ENCODE measurements at regions not wholly inside any gene's neighbourhood (a gene's known extent, or its start where the extent isn't known, plus 50 kb on each side); places are given as distances from the start of the nearest gene placed in this dataset.

GRCh38 chr10:113471241-113471996 lies 81.4 kb upstream of the HABP2 start:
- peaks cover 4% of the 10 kb centered on the region for H3K36me3 Mint-ChIP-seq (ENCODE audit: low read depth)
- WGBS, 2 experiments (ENCODE audit: insufficient coverage in 1 of 2, insufficient read length in 1 of 2) = 93 to 100% methylated on average over 2 to 6 of the region's 6 CpGs

DNA sequence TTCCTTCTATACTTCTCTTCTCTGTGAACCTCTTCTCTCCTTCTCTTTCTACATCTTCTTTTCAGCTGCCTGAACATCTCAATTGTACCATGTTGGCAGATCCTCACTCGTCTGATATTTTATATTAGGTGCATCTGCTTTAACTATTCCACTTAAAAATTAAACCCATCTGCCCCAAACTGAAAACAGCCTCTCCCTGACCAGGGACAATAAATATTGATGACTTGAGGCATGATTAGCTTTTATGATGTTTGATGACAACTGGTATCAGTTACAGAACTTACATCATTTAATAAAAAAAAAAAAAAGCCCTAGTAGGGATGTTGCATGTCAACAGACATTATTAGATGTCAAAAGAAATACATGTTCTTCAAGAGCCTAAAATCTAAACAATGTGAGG lies 79.8 kb upstream of the HABP2 start:
- no peak overlapping the region for H3K27ac Mint-ChIP-seq
- peaks cover 8% of the 10 kb centered on the region for H3K27me3 Mint-ChIP-seq (ENCODE audit: insufficient read depth)
- H3K9me3 Mint-ChIP-seq = peaks cover 25% of the 10 kb centered on the region
- TF ChIP-seq, protein P1, sequence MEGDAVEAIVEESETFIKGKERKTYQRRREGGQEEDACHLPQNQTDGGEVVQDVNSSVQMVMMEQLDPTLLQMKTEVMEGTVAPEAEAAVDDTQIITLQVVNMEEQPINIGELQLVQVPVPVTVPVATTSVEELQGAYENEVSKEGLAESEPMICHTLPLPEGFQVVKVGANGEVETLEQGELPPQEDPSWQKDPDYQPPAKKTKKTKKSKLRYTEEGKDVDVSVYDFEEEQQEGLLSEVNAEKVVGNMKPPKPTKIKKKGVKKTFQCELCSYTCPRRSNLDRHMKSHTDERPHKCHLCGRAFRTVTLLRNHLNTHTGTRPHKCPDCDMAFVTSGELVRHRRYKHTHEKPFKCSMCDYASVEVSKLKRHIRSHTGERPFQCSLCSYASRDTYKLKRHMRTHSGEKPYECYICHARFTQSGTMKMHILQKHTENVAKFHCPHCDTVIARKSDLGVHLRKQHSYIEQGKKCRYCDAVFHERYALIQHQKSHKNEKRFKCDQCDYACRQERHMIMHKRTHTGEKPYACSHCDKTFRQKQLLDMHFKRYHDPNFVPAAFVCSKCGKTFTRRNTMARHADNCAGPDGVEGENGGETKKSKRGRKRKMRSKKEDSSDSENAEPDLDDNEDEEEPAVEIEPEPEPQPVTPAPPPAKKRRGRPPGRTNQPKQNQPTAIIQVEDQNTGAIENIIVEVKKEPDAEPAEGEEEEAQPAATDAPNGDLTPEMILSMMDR (conservative IDR thresholded peaks at IDR 0.05) = no peak
- H3K4me1 Mint-ChIP-seq = peaks cover 28% of the 10 kb centered on the region
- H3K27ac ChIP-seq (ENCODE audit: low read depth, low read length) = no peak overlapping the region
- H3K4me1 ChIP-seq (ENCODE audit: control insufficient read depth, insufficient read depth, low read length) = no peaks in the 10 kb centered on the region
- peaks cover 25% of the 10 kb centered on the region for H3K9me3 ChIP-seq (ENCODE audit: control insufficient read depth, low read length)
- H3K9ac ChIP-seq (ENCODE audit: extremely low read depth, low read length, poor library complexity, severe bottlenecking) = no peak overlapping the region
- H3K4me3 Mint-ChIP-seq = no peak overlapping the region
- H3K36me3 ChIP-seq (ENCODE audit: control insufficient read depth, insufficient read depth, low read length) = no peaks in the 10 kb centered on the region
- no peak for DNase-seq
- peaks cover 4% of the 10 kb centered on the region for H3K36me3 Mint-ChIP-seq (ENCODE audit: low read depth)
- H3K27me3 ChIP-seq (ENCODE audit: control insufficient read depth, insufficient read depth, low read length, poor library complexity, severe bottlenecking) = no peaks in the 10 kb centered on the region
- H3K4me3 ChIP-seq (ENCODE audit: low read length) = peak overlapping the region; percentile 67
- 90% methylated on average over 1 of the region's 1 CpG; no CpG with 5 or more reads in 1 of the 2 experiments for WGBS, 2 experiments (ENCODE audit: insufficient coverage in 1 of 2, insufficient read length in 1 of 2)

More at GRCh38 chr10:113471241-113471996, 81.4 kb upstream of the HABP2 start:
- Histone ChIP-seq H3K27me3 (ENCODE audit: control insufficient read depth, insufficient read depth, low read length, poor library complexity, severe bottlenecking) (no peaks in the 10 kb centered on the region), H3K27ac (ENCODE audit: low read depth, low read length) (no peak overlapping the region), H3K36me3 (ENCODE audit: control insufficient read depth, insufficient read depth, low read length) (no peaks in the 10 kb centered on the region), H3K9me3 (ENCODE audit: control insufficient read depth, low read length) (peaks cover 25% of the 10 kb centered on the region), H3K9ac (ENCODE audit: extremely low read depth, low read length, poor library complexity, severe bottlenecking) (no peak overlapping the region), H3K4me1 (ENCODE audit: control insufficient read depth, insufficient read depth, low read length) (no peaks in the 10 kb centered on the region), H3K4me3 (ENCODE audit: low read length) (peak overlapping the region; percentile 67)
- DNase-seq = peak; percentile 63
- H3K4me1 Mint-ChIP-seq = peaks cover 25% of the 10 kb centered on the region
- TF ChIP-seq, protein P1 (conservative IDR thresholded peaks at IDR 0.05) = no peak
- H3K9me3 Mint-ChIP-seq = peaks cover 23% of the 10 kb centered on the region
- H3K27ac Mint-ChIP-seq = no peak overlapping the region
- no peak overlapping the region for H3K4me3 Mint-ChIP-seq
- H3K27me3 Mint-ChIP-seq (ENCODE audit: insufficient read depth) = peaks cover 6% of the 10 kb centered on the region

DNA sequence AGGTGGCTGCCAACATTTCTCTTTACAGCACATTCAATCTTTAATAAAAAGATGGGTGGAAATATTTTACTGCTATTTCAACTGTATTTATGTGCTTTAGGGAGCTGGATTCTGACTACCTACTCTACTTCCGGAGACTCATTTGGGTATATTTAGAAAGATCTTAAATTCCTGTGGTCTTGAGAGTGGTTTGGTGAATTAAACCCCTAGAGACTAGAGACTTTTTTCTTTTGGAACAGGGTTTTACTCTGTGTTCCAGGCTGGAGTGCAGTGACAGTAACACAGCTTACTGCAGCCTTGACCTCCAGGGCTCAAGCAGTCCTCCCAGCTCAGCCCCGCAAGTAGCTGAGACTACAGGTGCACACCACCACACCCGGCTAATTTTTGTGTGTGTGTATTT lies 79.0 kb upstream of the HABP2 start:
- Mint-ChIP-seq H3K27ac (no peak overlapping the region), H3K9me3 (peaks cover 33% of the 10 kb centered on the region), H3K36me3 (ENCODE audit: low read depth) (peaks cover 4% of the 10 kb centered on the region), H3K4me3 (no peak overlapping the region), H3K27me3 (ENCODE audit: insufficient read depth) (peaks cover 8% of the 10 kb centered on the region), H3K4me1 (peaks cover 28% of the 10 kb centered on the region)
- peaks cover 31% of the 10 kb centered on the region for H3K9me3 ChIP-seq (ENCODE audit: control insufficient read depth, low read length)
- no peaks in the 10 kb centered on the region for H3K27me3 ChIP-seq (ENCODE audit: control insufficient read depth, insufficient read depth, low read length, poor library complexity, severe bottlenecking)
- H3K9ac ChIP-seq (ENCODE audit: extremely low read depth, low read length, poor library complexity, severe bottlenecking) = no peak overlapping the region
- H3K4me3 ChIP-seq (ENCODE audit: low read length) = peak overlapping the region; percentile 56
- H3K27ac ChIP-seq (ENCODE audit: low read depth, low read length) = no peak overlapping the region
- no peaks in the 10 kb centered on the region for H3K36me3 ChIP-seq (ENCODE audit: control insufficient read depth, insufficient read depth, low read length)
- no peak for DNase-seq
- TF ChIP-seq, protein P1 (conservative IDR thresholded peaks at IDR 0.05) = no peak
- WGBS, 2 experiments (ENCODE audit: insufficient coverage in 1 of 2, insufficient read length in 1 of 2) = 93 to 100% methylated on average over 2 to 3 of the region's 3 CpGs
- H3K4me1 ChIP-seq (ENCODE audit: control insufficient read depth, insufficient read depth, low read length) = no peaks in the 10 kb centered on the region
